OCI-LY7 (cell line): ENCODE measurements at regions not wholly inside any gene's neighbourhood (a gene's known extent, or its start where the extent isn't known, plus 50 kb on each side); places are given as distances from the start of the nearest gene placed in this dataset.
"Not testable (repeated sequence)": the region's sequence is repeated elsewhere in the genome, so short reads cannot be mapped to it uniquely, and the experiment has no call there.

Experiments used
- BruUV-seq: library from RNA; stranded (reverse); fragments of 400-500 nt; replicated peaks from 2 replicates; lab custom pipeline; 2021; lab: Mats Ljungman, UMichigan
- CTCF ChIA-PET: fragments of 300-600 bp; sonication (Branson Sonifier 250); formaldehyde crosslinking; loops from one replicate; lab custom pipeline; 2022; ENCODE audit warnings: antibody characterized with exemption; ENCODE audit not compliant: unreplicated experiment; lab: Charles Lee
- POLR2A ChIA-PET: fragments of 300-600 bp; sonication (Branson Sonifier 250); formaldehyde crosslinking; loops from one replicate; lab custom pipeline; 2022; ENCODE audit warnings: antibody characterized with exemption; lab: Charles Lee
- DNase-seq: peaks from one replicate; pipeline ENCODE4 v3.0.0-alpha.2; 2015; ENCODE audit warnings: low spot score
- H2AFZ ChIP-seq: fragments of 200-600 bp; sonication (generic), shearing (Covaris generic); 2 replicates; pipeline ENCODE4 v1.6.1; 2014; ENCODE audit warnings: mild to moderate bottlenecking, antibody characterized with exemption, low read length, moderate library complexity
- H3K27ac ChIP-seq: fragments of 200-600 bp; sonication (generic); 2 replicates; pipeline ENCODE4 v1.5.1; 2014; ENCODE audit warnings: mixed run types, low read depth, mild to moderate bottlenecking, moderate library complexity, low read length, inconsistent platforms; ENCODE audit not compliant: poor library complexity, severe bottlenecking
- H3K36me3 ChIP-seq: fragments of 200-600 bp; sonication (generic); 2 replicates; pipeline ENCODE4 v1.6.1; 2014; ENCODE audit warnings: mild to moderate bottlenecking, antibody characterized with exemption, low read length, moderate library complexity, mixed read lengths; ENCODE audit not compliant: insufficient read depth
- H3K4me1 ChIP-seq: fragments of 200-600 bp; sonication (generic); 2 replicates; pipeline ENCODE4 v1.5.1; 2014; ENCODE audit warnings: mild to moderate bottlenecking, low read length; ENCODE audit not compliant: insufficient read depth, poor library complexity, severe bottlenecking
- H3K4me2 ChIP-seq: fragments of 200-600 bp; sonication (generic); 2 replicates; pipeline ENCODE4 v1.6.1; 2014; ENCODE audit warnings: mild to moderate bottlenecking, low read length
- H3K4me3 ChIP-seq: fragments of 200-600 bp; sonication (generic); 2 replicates; pipeline ENCODE4 v1.5.1; 2014; ENCODE audit warnings: mild to moderate bottlenecking, low read depth, low read length; ENCODE audit not compliant: poor library complexity, severe bottlenecking
- H3K79me2 ChIP-seq: fragments of 200-600 bp; sonication (generic); 2 replicates; pipeline ENCODE4 v1.6.1; 2016; ENCODE audit warnings: low read depth, mild to moderate bottlenecking, low read length, moderate library complexity, mixed read lengths; ENCODE audit not compliant: insufficient read depth
- H3K9me2 ChIP-seq: fragments of 200-600 bp; sonication (generic); 2 replicates; pipeline ENCODE4 v1.6.1; 2016; ENCODE audit warnings: mild to moderate bottlenecking, low read length, mixed read lengths; ENCODE audit not compliant: insufficient read depth
- H3K9me3 ChIP-seq: fragments of 200-600 bp; sonication (generic); 2 replicates; pipeline ENCODE4 v1.6.1; 2014; ENCODE audit warnings: mild to moderate bottlenecking, mixed run types, low read length, mixed read lengths
- H4K20me1 ChIP-seq: fragments of 200-600 bp; sonication (generic); 2 replicates; pipeline ENCODE4 v1.6.1; 2014; ENCODE audit warnings: mild to moderate bottlenecking, antibody characterized with exemption, low read length, moderate library complexity, mixed read lengths; ENCODE audit not compliant: insufficient read depth
- EZH2phosphoT487 ChIP-seq: fragments of 200-600 bp; sonication (generic); IDR thresholded peaks from 2 replicates; pipeline ENCODE4 v1.6.1; 2018; ENCODE audit warnings: low read depth, borderline replicate concordance, mild to moderate bottlenecking, mixed run types, antibody characterized with exemption, low read length, moderate library complexity, mixed read lengths
- intact Hi-C: fragments of 100-400 bp; cut with micrococcal nuclease; formaldehyde crosslinking; loops from one replicate; pipeline ENCODE4 v1.10.0; 2022; ENCODE audit not compliant: unreplicated experiment
- TF ChIP-seq, protein P1 (sequence below): fragments of 200-600 bp; sonication (generic); conservative IDR thresholded peaks from 2 replicates; pipeline ENCODE4 v1.5.1; 2014; ENCODE audit warnings: mild to moderate bottlenecking, antibody characterized with exemption, low read length, moderate library complexity, mixed read lengths

DNA sequence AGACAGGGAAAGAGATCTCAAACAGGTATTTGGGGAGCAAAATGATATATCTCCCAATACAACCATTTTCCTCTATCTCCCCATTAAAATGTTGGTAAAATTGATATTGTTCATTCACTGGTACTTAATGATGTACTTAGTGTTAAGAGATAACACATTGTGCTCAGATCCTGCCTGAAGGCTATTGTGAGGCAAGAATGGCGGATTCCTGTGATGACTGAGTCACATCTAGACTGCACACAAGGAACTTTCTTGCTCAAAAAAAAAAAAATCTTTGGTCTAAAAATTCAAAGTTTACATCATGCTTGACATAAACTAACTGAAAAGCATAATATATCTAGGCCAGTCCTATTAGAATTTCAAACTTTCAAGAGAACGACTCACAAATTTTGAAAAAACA lies 171.1 kb upstream of the TTC14 start:
- H3K4me2 ChIP-seq = no peak overlapping the region
- H3K9me2 ChIP-seq = no peaks in the 10 kb centered on the region
- ChIA-PET CTCF (no interaction called here), POLR2A (no interaction called here)
- H4K20me1 ChIP-seq = no peaks in the 10 kb centered on the region
- no peaks in the 10 kb centered on the region for H3K4me1 ChIP-seq
- H3K4me3 ChIP-seq = no peak overlapping the region
- intact Hi-C loops = no loop called here
- H3K27ac ChIP-seq = no peak overlapping the region
- DNase-seq = no peak
- no peaks in the 10 kb centered on the region for H3K9me3 ChIP-seq
- H2AFZ ChIP-seq = no peak overlapping the region
- TF ChIP-seq, protein P1, sequence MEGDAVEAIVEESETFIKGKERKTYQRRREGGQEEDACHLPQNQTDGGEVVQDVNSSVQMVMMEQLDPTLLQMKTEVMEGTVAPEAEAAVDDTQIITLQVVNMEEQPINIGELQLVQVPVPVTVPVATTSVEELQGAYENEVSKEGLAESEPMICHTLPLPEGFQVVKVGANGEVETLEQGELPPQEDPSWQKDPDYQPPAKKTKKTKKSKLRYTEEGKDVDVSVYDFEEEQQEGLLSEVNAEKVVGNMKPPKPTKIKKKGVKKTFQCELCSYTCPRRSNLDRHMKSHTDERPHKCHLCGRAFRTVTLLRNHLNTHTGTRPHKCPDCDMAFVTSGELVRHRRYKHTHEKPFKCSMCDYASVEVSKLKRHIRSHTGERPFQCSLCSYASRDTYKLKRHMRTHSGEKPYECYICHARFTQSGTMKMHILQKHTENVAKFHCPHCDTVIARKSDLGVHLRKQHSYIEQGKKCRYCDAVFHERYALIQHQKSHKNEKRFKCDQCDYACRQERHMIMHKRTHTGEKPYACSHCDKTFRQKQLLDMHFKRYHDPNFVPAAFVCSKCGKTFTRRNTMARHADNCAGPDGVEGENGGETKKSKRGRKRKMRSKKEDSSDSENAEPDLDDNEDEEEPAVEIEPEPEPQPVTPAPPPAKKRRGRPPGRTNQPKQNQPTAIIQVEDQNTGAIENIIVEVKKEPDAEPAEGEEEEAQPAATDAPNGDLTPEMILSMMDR = no peak
- TF ChIP-seq EZH2phosphoT487 = no peak
- no peaks in the 10 kb centered on the region for H3K79me2 ChIP-seq
- H3K36me3 ChIP-seq = no peaks in the 10 kb centered on the region
- no TSS peak for BruUV-seq

DNA sequence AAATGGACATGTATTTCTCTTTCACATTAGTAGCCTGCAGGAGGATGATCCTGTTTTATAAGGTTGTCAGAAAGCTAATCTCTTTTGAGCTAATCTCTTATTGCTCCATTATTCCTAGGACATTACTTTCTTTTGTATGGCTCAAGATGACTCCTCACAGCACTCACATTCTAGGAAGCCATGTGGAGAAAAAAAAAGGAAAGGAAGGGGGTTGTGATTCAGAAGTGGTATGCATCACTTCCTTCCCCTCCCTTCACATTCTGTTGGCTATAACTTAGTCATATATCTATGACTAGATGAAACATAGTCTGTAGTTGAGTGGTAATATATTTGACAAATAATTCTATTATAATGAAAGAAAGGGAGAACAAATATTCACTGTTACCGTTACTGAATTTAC lies 168.8 kb upstream of the TTC14 start:
- H3K4me1 ChIP-seq = no peaks in the 10 kb centered on the region
- no peak overlapping the region for H3K4me2 ChIP-seq
- no peaks in the 10 kb centered on the region for H3K9me3 ChIP-seq
- H3K27ac ChIP-seq = no peak overlapping the region
- no peaks in the 10 kb centered on the region for H4K20me1 ChIP-seq
- H3K4me3 ChIP-seq = no peak overlapping the region
- no TSS peak for BruUV-seq
- H2AFZ ChIP-seq = no peak overlapping the region
- no peaks in the 10 kb centered on the region for H3K79me2 ChIP-seq
- no peaks in the 10 kb centered on the region for H3K36me3 ChIP-seq
- POLR2A ChIA-PET = interaction anchor here (1.0 kb wide), 1 partner anchor 15 kb away, joined by 3 read pairs; no protein-coding TSS in a partner anchor
- intact Hi-C loops = no loop called here
- TF ChIP-seq EZH2phosphoT487 = no peak
- TF ChIP-seq, protein P1 = no peak
- CTCF ChIA-PET = no interaction called here
- DNase-seq = no peak
- H3K9me2 ChIP-seq = no peaks in the 10 kb centered on the region

DNA sequence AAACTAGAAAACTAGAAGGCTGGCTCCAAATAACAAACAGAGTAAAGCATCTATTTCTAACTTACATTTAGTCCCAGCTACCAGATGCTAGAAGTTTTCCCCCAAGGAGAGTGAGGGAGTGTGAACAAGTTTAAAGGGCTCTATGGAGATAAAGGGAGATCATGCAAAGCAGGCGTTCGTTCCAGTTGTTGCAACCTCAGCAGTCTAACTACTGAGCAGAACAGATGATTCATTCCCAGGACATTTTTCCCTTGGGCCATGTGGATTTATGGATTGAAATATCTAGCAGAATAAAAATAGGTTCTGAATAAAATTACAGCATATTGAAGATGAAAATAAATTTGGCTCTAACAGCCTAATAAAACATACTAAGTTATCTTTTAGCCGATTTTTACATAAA lies 154.8 kb upstream of the TTC14 start:
- Histone ChIP-seq H4K20me1 (no peaks in the 10 kb centered on the region), H3K9me3 (no peaks in the 10 kb centered on the region), H3K4me3 (no peak overlapping the region), H2AFZ (no peak overlapping the region), H3K4me2 (no peak overlapping the region), H3K4me1 (no peaks in the 10 kb centered on the region), H3K79me2 (no peaks in the 10 kb centered on the region), H3K27ac (no peak overlapping the region), H3K9me2 (no peaks in the 10 kb centered on the region), H3K36me3 (no peaks in the 10 kb centered on the region)
- BruUV-seq = no TSS peak
- intact Hi-C loops = no loop called here
- TF ChIP-seq, protein P1 = no peak
- no peak for TF ChIP-seq EZH2phosphoT487
- ChIA-PET CTCF (interaction anchor here (0.5 kb wide), 1 partner anchor 1478 kb away, joined by 3 read pairs; no protein-coding TSS in a partner anchor), POLR2A (no interaction called here)
- DNase-seq = no peak

DNA sequence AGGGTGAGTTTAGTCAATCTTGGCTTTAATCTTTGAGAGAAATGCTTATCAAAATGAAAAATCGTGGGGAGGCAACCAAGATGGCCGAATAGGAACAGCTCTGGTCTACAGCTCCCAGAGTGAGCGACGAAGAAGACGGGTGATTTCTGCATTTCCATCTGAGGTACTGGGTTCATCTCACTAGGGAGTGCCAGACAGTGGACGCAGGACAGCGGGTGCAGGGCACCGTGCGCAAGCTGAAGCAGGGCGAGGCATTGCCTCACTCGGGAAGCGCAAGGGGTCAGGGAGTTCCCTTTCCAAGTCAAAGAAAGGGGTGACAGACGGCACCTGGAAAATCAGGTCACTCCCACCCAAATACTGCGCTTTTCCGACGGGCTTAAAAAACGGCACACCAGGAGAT lies 153.6 kb upstream of the TTC14 start:
- H3K4me2 ChIP-seq, DNase-seq, H3K4me3 ChIP-seq, POLR2A ChIA-PET, H3K27ac ChIP-seq, H4K20me1 ChIP-seq, BruUV-seq, H3K9me2 ChIP-seq, H3K4me1 ChIP-seq, H3K36me3 ChIP-seq, H3K79me2 ChIP-seq, H2AFZ ChIP-seq, CTCF ChIA-PET, H3K9me3 ChIP-seq, intact Hi-C loops: not testable (repeated sequence)
